ENCODE measurements at regions not wholly inside any gene's neighbourhood (a gene's known extent, or its start where the extent isn't known, plus 50 kb on each side); places are given as distances from the start of the nearest gene placed in this dataset.

- 59 to 62% methylated on average over 4 of the region's 4 CpGs for WGBS, 2 donors
- no peak overlapping the region for H3K4me3 ChIP-seq (ENCODE audit: low read depth in 1 of 2, low read length in 2 of 2)
- H3K27me3 ChIP-seq (ENCODE audit: control insufficient read depth in 1 of 2, insufficient read depth in 2 of 2, low read length in 2 of 2), result no peaks in the 10 kb centered on the region
- H3K27ac ChIP-seq (ENCODE audit: low read depth in 2 of 2, low read length in 1 of 2), result no peak overlapping the region
- no peaks in the 10 kb centered on the region for H3K4me1 ChIP-seq (ENCODE audit: control insufficient read depth in 2 of 2, insufficient read depth in 2 of 2, low read length in 1 of 2)
- no peaks in the 10 kb centered on the region for H3K36me3 ChIP-seq (ENCODE audit: control insufficient read depth in 2 of 2, insufficient read depth in 2 of 2, low read length in 1 of 2)
- H3K9me3 ChIP-seq (ENCODE audit: control insufficient read depth in 2 of 2, insufficient read depth in 1 of 2, low read depth in 1 of 2, low read length in 1 of 2), result peaks cover 3 to 7% of the 10 kb centered on the region in 2 donors
Observed at GRCh38 chr9:17846948-17847655, 268.2 kb downstream of the SH3GL2 start.

DNA sequence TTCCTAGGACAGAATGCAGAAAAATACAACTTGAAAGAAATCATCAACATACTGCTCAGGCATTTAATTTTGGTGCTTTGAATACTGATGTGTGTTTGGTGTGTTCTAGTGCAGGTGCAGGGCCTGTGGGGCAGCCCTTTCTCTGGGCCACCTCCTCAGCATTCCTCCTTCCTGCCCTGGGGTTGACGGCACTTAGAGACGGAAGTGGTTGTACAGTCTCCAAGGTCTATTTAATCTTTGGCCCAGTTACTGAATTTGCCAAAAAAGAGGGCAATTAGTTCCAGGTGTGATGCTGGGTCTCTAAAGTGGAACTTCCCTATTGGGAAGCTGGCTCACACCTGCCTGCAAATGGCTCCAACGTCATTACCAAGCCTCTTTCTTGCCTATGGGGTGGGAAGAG is 269.0 kb downstream of the SH3GL2 start:
- Histone ChIP-seq H3K27ac (ENCODE audit: low read depth in 2 of 2, low read length in 1 of 2) (no peak overlapping the region), H3K4me3 (ENCODE audit: low read depth in 1 of 2, low read length in 2 of 2) (no peak overlapping the region), H3K36me3 (ENCODE audit: control insufficient read depth in 2 of 2, insufficient read depth in 2 of 2, low read length in 1 of 2) (no peaks in the 10 kb centered on the region), H3K27me3 (ENCODE audit: control insufficient read depth in 1 of 2, insufficient read depth in 2 of 2, low read length in 2 of 2) (no peaks in the 10 kb centered on the region), H3K4me1 (ENCODE audit: control insufficient read depth in 2 of 2, insufficient read depth in 2 of 2, low read length in 1 of 2) (no peaks in the 10 kb centered on the region), H3K9me3 (ENCODE audit: control insufficient read depth in 2 of 2, insufficient read depth in 1 of 2, low read depth in 1 of 2, low read length in 1 of 2) (peaks cover 3 to 7% of the 10 kb centered on the region in 2 donors)
- WGBS, 2 donors, result 60 to 62% methylated on average over 3 of the region's 3 CpGs

- peaks cover 0 to 3% of the 10 kb centered on the region in 2 donors for H3K27me3 ChIP-seq (ENCODE audit: control insufficient read depth in 1 of 2, insufficient read depth in 2 of 2, low read length in 2 of 2)
- 51 to 59% methylated on average over 2 of the region's 2 CpGs for WGBS, 2 donors
- no peaks in the 10 kb centered on the region for H3K4me1 ChIP-seq (ENCODE audit: control insufficient read depth in 2 of 2, insufficient read depth in 2 of 2, low read length in 1 of 2)
- no peaks in the 10 kb centered on the region for H3K36me3 ChIP-seq (ENCODE audit: control insufficient read depth in 2 of 2, insufficient read depth in 2 of 2, low read length in 1 of 2)
- H3K27ac ChIP-seq (ENCODE audit: low read depth in 2 of 2, low read length in 1 of 2), result no peak overlapping the region
- H3K9me3 ChIP-seq (ENCODE audit: control insufficient read depth in 2 of 2, insufficient read depth in 1 of 2, low read depth in 1 of 2, low read length in 1 of 2), result no peaks in the 10 kb centered on the region
- no peak overlapping the region for H3K4me3 ChIP-seq (ENCODE audit: low read depth in 1 of 2, low read length in 2 of 2)
Observed at GRCh38 chr9:17852108-17852507, 273.2 kb downstream of the SH3GL2 start.

GRCh38 chr9:17854487-17854886 is 275.6 kb downstream of the SH3GL2 start:
- H3K4me1 ChIP-seq (ENCODE audit: control insufficient read depth in 2 of 2, insufficient read depth in 2 of 2, low read length in 1 of 2), result no peaks in the 10 kb centered on the region
- peaks cover 0 to 3% of the 10 kb centered on the region in 2 donors for H3K27me3 ChIP-seq (ENCODE audit: control insufficient read depth in 1 of 2, insufficient read depth in 2 of 2, low read length in 2 of 2)
- H3K27ac ChIP-seq (ENCODE audit: low read depth in 2 of 2, low read length in 1 of 2), result no peak overlapping the region
- no peaks in the 10 kb centered on the region for H3K36me3 ChIP-seq (ENCODE audit: control insufficient read depth in 2 of 2, insufficient read depth in 2 of 2, low read length in 1 of 2)
- no peak overlapping the region for H3K4me3 ChIP-seq (ENCODE audit: low read depth in 1 of 2, low read length in 2 of 2)
- 84 to 86% methylated on average over 1 of the region's 1 CpG for WGBS, 2 donors
- no peaks in the 10 kb centered on the region for H3K9me3 ChIP-seq (ENCODE audit: control insufficient read depth in 2 of 2, insufficient read depth in 1 of 2, low read depth in 1 of 2, low read length in 1 of 2)

- Histone ChIP-seq H3K4me1 (ENCODE audit: control insufficient read depth in 2 of 2, insufficient read depth in 2 of 2, low read length in 1 of 2) (no peaks in the 10 kb centered on the region), H3K9me3 (ENCODE audit: control insufficient read depth in 2 of 2, insufficient read depth in 1 of 2, low read depth in 1 of 2, low read length in 1 of 2) (no peaks in the 10 kb centered on the region), H3K4me3 (ENCODE audit: low read depth in 1 of 2, low read length in 2 of 2) (no peak overlapping the region), H3K27ac (ENCODE audit: low read depth in 2 of 2, low read length in 1 of 2) (no peak overlapping the region), H3K36me3 (ENCODE audit: control insufficient read depth in 2 of 2, insufficient read depth in 2 of 2, low read length in 1 of 2) (no peaks in the 10 kb centered on the region), H3K27me3 (ENCODE audit: control insufficient read depth in 1 of 2, insufficient read depth in 2 of 2, low read length in 2 of 2) (peaks cover 0 to 3% of the 10 kb centered on the region in 2 donors)
- 89 to 91% methylated on average over 3 of the region's 3 CpGs for WGBS, 2 donors
Observed at GRCh38 chr9:17856995-17857394, 278.1 kb downstream of the SH3GL2 start.

GRCh38 chr9:17859228-17859627 is 280.4 kb downstream of the SH3GL2 start:
- Histone ChIP-seq H3K27me3 (ENCODE audit: control insufficient read depth in 1 of 2, insufficient read depth in 2 of 2, low read length in 2 of 2) (peaks cover 0 to 3% of the 10 kb centered on the region in 2 donors), H3K4me3 (ENCODE audit: low read depth in 1 of 2, low read length in 2 of 2) (no peak overlapping the region), H3K4me1 (ENCODE audit: control insufficient read depth in 2 of 2, insufficient read depth in 2 of 2, low read length in 1 of 2) (no peaks in the 10 kb centered on the region), H3K27ac (ENCODE audit: low read depth in 2 of 2, low read length in 1 of 2) (no peak overlapping the region), H3K9me3 (ENCODE audit: control insufficient read depth in 2 of 2, insufficient read depth in 1 of 2, low read depth in 1 of 2, low read length in 1 of 2) (no peaks in the 10 kb centered on the region), H3K36me3 (ENCODE audit: control insufficient read depth in 2 of 2, insufficient read depth in 2 of 2, low read length in 1 of 2) (no peaks in the 10 kb centered on the region)
- 48 to 49% methylated on average over 3 of the region's 3 CpGs for WGBS, 2 donors

- WGBS, 2 donors, result 74 to 86% methylated on average over 4 of the region's 4 CpGs
- Histone ChIP-seq H3K36me3 (ENCODE audit: control insufficient read depth in 2 of 2, insufficient read depth in 2 of 2, low read length in 1 of 2) (no peaks in the 10 kb centered on the region), H3K4me3 (ENCODE audit: low read depth in 1 of 2, low read length in 2 of 2) (no peak overlapping the region), H3K27me3 (ENCODE audit: control insufficient read depth in 1 of 2, insufficient read depth in 2 of 2, low read length in 2 of 2) (peaks cover 0 to 3% of the 10 kb centered on the region in 2 donors), H3K27ac (ENCODE audit: low read depth in 2 of 2, low read length in 1 of 2) (no peak overlapping the region), H3K4me1 (ENCODE audit: control insufficient read depth in 2 of 2, insufficient read depth in 2 of 2, low read length in 1 of 2) (no peaks in the 10 kb centered on the region), H3K9me3 (ENCODE audit: control insufficient read depth in 2 of 2, insufficient read depth in 1 of 2, low read depth in 1 of 2, low read length in 1 of 2) (no peaks in the 10 kb centered on the region)
Observed at GRCh38 chr9:17859987-17860386, 281.1 kb downstream of the SH3GL2 start.

GRCh38 chr9:17862101-17862500 is 283.2 kb downstream of the SH3GL2 start:
- H3K36me3 ChIP-seq (ENCODE audit: control insufficient read depth in 2 of 2, insufficient read depth in 2 of 2, low read length in 1 of 2), result no peaks in the 10 kb centered on the region
- H3K9me3 ChIP-seq (ENCODE audit: control insufficient read depth in 2 of 2, insufficient read depth in 1 of 2, low read depth in 1 of 2, low read length in 1 of 2), result no peaks in the 10 kb centered on the region
- 63% methylated on average over 4 of the region's 4 CpGs for WGBS, 2 donors
- no peaks in the 10 kb centered on the region for H3K4me1 ChIP-seq (ENCODE audit: control insufficient read depth in 2 of 2, insufficient read depth in 2 of 2, low read length in 1 of 2)
- no peaks in the 10 kb centered on the region for H3K27me3 ChIP-seq (ENCODE audit: control insufficient read depth in 1 of 2, insufficient read depth in 2 of 2, low read length in 2 of 2)
- H3K4me3 ChIP-seq (ENCODE audit: low read depth in 1 of 2, low read length in 2 of 2), result no peak overlapping the region
- H3K27ac ChIP-seq (ENCODE audit: low read depth in 2 of 2, low read length in 1 of 2), result no peak overlapping the region

- H3K4me3 ChIP-seq (ENCODE audit: low read depth in 1 of 2, low read length in 2 of 2), result no peak overlapping the region
- H3K27me3 ChIP-seq (ENCODE audit: control insufficient read depth in 1 of 2, insufficient read depth in 2 of 2, low read length in 2 of 2), result no peaks in the 10 kb centered on the region
- H3K9me3 ChIP-seq (ENCODE audit: control insufficient read depth in 2 of 2, insufficient read depth in 1 of 2, low read depth in 1 of 2, low read length in 1 of 2), result no peaks in the 10 kb centered on the region
- H3K4me1 ChIP-seq (ENCODE audit: control insufficient read depth in 2 of 2, insufficient read depth in 2 of 2, low read length in 1 of 2), result no peaks in the 10 kb centered on the region
- H3K36me3 ChIP-seq (ENCODE audit: control insufficient read depth in 2 of 2, insufficient read depth in 2 of 2, low read length in 1 of 2), result no peaks in the 10 kb centered on the region
- WGBS, 2 donors, result 94 to 96% methylated on average over 4 of the region's 4 CpGs
- no peak overlapping the region for H3K27ac ChIP-seq (ENCODE audit: low read depth in 2 of 2, low read length in 1 of 2)
Observed at GRCh38 chr9:17862629-17863028, 283.8 kb downstream of the SH3GL2 start.

DNA sequence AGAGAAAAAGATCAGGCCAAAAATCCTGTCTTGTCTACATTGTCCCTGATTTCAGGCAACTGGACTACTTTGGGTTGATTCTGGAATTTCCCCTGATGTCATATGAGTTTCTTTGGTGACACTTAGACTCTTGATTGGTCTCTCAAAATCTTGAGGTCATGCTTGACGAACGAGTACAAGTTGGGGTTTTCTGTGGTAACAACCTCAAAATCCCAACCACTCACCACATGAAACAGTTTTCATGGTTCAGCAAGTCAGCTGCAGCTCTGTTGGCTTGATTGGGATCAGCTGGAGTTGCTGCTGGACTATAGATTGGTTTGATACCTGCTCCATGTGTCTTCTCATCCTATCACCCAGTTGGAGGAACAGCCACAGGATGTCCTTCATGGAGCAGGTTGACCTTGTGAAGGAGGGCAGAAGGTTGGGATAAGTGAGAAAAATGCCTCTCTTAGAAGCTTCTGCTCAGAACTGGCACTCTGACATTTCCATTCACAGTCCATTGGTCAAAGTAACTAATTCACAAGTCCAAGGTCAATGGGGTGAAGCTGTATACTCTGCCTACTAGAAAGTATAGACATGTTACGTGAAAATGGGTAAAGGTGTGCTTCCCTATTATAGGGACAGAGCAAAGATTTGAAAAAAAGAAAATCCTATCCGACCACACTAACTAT is 284.5 kb downstream of the SH3GL2 start:
- Histone ChIP-seq H3K27ac (ENCODE audit: low read depth in 2 of 2, low read length in 1 of 2) (no peak overlapping the region), H3K4me1 (ENCODE audit: control insufficient read depth in 2 of 2, insufficient read depth in 2 of 2, low read length in 1 of 2) (no peaks in the 10 kb centered on the region), H3K4me3 (ENCODE audit: low read depth in 1 of 2, low read length in 2 of 2) (no peak overlapping the region), H3K9me3 (ENCODE audit: control insufficient read depth in 2 of 2, insufficient read depth in 1 of 2, low read depth in 1 of 2, low read length in 1 of 2) (no peaks in the 10 kb centered on the region), H3K27me3 (ENCODE audit: control insufficient read depth in 1 of 2, insufficient read depth in 2 of 2, low read length in 2 of 2) (no peaks in the 10 kb centered on the region), H3K36me3 (ENCODE audit: control insufficient read depth in 2 of 2, insufficient read depth in 2 of 2, low read length in 1 of 2) (no peaks in the 10 kb centered on the region)
- 77 to 82% methylated on average over 4 of the region's 4 CpGs for WGBS, 2 donors

Measured in esophagus (tissue), 2 donors.